Progenitor cell of endocrine pancreas (in vitro differentiated cells): ENCODE measurements at regions not wholly inside any gene's neighbourhood (a gene's known extent, or its start where the extent isn't known, plus 50 kb on each side); places are given as distances from the start of the nearest gene placed in this dataset.

Experiments
- DNase-seq: peaks from one replicate; pipeline ENCODE4 v3.0.0; 2021; ENCODE audit warnings: low spot score; ENCODE audit not compliant: unreplicated experiment
- H3K27ac Mint-ChIP-seq: 2 replicates; pipeline ENCODE4 v1.8.0; 2021; ENCODE audit warnings: mild to moderate bottlenecking, moderate library complexity, mixed read lengths
- H3K27me3 Mint-ChIP-seq: 2 replicates; pipeline ENCODE4 v1.8.0; 2021; ENCODE audit warnings: mixed read lengths
- H3K36me3 Mint-ChIP-seq: 2 replicates; pipeline ENCODE4 v1.8.0; 2022; ENCODE audit warnings: mixed read lengths; ENCODE audit not compliant: insufficient read depth
- H3K4me1 Mint-ChIP-seq: 2 replicates; pipeline ENCODE4 v1.8.0; 2021; ENCODE audit warnings: low read depth, mixed read lengths
- H3K4me3 Mint-ChIP-seq: 2 replicates; pipeline ENCODE4 v1.8.0; 2021; ENCODE audit warnings: low read depth, mild to moderate bottlenecking, moderate library complexity, mixed read lengths
- H3K9me3 Mint-ChIP-seq: 2 replicates; pipeline ENCODE4 v1.8.0; 2021; ENCODE audit warnings: low read depth, mixed read lengths
- TF ChIP-seq, protein P1 (sequence below): fragments of 200-600 bp; sonication (generic); IDR thresholded peaks from one replicate; pipeline ENCODE4 v1.5.0; 2021; ENCODE audit warnings: antibody characterized with exemption, mild to moderate bottlenecking; ENCODE audit not compliant: unreplicated experiment

DNA sequence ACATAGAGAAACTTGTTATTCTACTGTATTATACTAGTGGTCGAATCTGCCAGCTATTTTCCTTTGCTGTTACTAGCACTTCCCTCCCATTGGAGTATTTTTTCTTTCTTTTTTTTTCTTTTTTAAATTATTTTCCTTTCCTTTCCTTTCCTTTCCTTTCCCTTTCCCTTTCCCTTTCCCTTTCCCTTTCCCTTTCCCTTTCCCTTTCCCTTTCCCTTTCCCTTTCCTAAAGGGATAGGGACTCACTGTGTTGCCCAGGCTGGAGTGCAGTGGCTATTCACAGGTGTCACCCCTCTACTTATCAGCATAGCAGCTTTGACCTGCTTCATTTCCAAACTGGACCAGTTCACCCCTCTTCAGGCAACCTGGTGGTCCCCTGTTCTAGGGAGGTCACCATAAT lies 212.6 kb upstream of the SP4 start:
- Mint-ChIP-seq H3K4me3 (no peak overlapping the region), H3K4me1 (no peaks in the 10 kb centered on the region), H3K9me3 (no peaks in the 10 kb centered on the region), H3K27ac (no peak overlapping the region), H3K27me3 (peaks cover 5% of the 10 kb centered on the region), H3K36me3 (no peaks in the 10 kb centered on the region)
- TF ChIP-seq, protein P1, sequence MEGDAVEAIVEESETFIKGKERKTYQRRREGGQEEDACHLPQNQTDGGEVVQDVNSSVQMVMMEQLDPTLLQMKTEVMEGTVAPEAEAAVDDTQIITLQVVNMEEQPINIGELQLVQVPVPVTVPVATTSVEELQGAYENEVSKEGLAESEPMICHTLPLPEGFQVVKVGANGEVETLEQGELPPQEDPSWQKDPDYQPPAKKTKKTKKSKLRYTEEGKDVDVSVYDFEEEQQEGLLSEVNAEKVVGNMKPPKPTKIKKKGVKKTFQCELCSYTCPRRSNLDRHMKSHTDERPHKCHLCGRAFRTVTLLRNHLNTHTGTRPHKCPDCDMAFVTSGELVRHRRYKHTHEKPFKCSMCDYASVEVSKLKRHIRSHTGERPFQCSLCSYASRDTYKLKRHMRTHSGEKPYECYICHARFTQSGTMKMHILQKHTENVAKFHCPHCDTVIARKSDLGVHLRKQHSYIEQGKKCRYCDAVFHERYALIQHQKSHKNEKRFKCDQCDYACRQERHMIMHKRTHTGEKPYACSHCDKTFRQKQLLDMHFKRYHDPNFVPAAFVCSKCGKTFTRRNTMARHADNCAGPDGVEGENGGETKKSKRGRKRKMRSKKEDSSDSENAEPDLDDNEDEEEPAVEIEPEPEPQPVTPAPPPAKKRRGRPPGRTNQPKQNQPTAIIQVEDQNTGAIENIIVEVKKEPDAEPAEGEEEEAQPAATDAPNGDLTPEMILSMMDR, result no peak
- DNase-seq, result no peak

DNA sequence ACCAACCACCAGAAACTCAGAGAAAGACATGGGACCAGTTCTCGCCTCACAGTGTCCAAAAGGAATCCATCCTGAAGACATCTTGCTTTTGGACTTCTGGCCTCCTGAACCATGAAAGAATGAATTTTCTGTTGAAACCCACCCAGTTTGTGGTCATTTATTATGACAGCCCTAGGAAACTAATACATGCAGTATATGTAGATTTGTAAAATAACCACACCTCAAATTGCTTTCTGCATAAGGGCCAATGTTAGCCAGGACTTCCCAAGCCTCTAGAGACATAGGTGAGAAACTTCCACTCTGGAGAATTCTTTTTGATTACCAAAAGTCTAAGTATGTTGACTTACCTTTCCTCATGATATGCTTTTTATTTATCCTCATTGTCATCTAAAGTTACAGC lies 210.5 kb upstream of the SP4 start:
- Mint-ChIP-seq H3K9me3 (no peaks in the 10 kb centered on the region), H3K4me3 (no peak overlapping the region), H3K27ac (no peak overlapping the region), H3K36me3 (no peaks in the 10 kb centered on the region), H3K27me3 (no peaks in the 10 kb centered on the region), H3K4me1 (no peaks in the 10 kb centered on the region)
- DNase-seq, result no peak
- TF ChIP-seq, protein P1, result no peak

DNA sequence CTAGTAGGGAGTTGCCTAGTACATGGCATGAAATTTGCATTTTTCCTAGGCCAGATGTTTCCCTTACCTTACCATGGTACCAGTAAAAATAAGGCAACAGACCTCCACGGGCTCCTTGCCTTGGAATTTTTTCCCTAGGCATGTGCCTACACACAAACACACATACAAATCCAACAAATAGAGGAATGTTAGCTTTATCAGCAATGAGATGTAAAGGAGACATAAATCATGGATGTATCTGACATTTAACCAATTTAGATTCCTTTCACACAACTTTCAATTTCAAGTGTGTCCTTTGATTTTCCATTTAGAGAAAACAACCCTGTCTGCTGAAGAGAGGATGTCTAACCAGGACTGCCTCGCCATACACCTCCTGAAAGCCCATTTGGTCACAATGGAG lies 209.7 kb upstream of the SP4 start:
- H3K27me3 Mint-ChIP-seq, result no peaks in the 10 kb centered on the region
- no peak overlapping the region for H3K4me3 Mint-ChIP-seq
- DNase-seq, result no peak

DNA sequence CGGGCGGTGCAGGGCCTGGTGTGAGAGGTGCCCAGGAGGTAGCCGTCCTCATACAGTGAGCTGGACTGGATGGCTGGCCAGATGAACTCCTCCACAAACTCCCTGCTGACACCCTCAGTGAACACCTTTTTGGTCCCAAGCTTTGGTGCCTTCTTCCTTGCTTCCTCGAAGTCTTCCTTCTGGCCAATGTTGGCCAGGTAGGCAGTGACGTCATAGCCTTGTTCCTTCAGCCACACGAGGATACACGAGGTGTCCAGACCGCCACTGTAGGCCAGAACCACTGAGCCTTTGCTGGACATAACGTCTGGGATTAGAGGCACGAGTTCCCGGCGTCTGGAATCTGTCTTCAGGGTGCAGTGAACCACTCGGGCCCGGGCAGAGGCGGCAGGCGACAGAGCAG lies 206.8 kb upstream of the SP4 start:
- Mint-ChIP-seq H3K9me3 (no peaks in the 10 kb centered on the region), H3K27me3 (peaks cover 3% of the 10 kb centered on the region), H3K4me1 (peaks cover 4% of the 10 kb centered on the region), H3K27ac (no peak overlapping the region), H3K36me3 (no peaks in the 10 kb centered on the region), H3K4me3 (no peak overlapping the region)
- TF ChIP-seq, protein P1, result no peak
- no peak for DNase-seq

More for the DNA sequence above, 209.7 kb upstream of the SP4 start:
- TF ChIP-seq, protein P1, result no peak
- no peaks in the 10 kb centered on the region for H3K4me1 Mint-ChIP-seq
- no peaks in the 10 kb centered on the region for H3K36me3 Mint-ChIP-seq
- H3K9me3 Mint-ChIP-seq, result no peaks in the 10 kb centered on the region
- no peak overlapping the region for H3K27ac Mint-ChIP-seq

DNA sequence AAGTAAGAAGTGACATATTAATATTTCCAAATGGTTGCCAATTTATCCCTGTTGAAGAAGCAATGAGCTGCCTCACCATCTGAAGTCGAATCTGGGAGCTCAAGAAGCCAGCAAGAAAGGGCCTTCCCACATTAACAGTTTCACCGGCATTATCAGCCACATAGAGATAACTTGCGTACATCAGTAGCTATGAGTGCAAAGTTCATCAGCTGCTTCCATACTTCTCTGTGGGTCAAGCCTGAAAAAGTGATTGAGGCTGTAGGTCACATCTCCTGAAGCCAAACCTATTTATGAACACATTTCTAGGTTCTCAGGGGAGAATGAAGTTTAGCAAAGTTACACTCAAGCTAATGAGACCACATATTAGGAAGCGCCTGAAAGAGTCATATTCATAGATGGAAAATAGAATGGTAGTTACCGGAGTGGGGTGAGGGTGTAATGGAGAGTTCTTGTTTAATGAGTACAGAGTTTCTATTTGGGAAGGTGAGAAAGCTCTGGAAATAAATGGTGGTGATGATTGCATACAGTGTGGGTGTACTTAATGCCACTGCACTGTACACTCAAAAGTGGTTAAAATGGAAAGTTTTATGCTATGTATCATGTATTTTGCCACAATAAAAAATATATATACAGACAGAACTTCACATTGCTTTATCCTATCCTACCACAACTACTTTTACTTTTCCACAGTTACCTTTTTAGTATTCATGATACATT lies 189.3 kb upstream of the SP4 start:
- no peak overlapping the region for H3K27ac Mint-ChIP-seq
- no peak overlapping the region for H3K4me3 Mint-ChIP-seq
- peaks cover 9% of the 10 kb centered on the region for H3K27me3 Mint-ChIP-seq
- H3K36me3 Mint-ChIP-seq, result no peaks in the 10 kb centered on the region
- peaks cover 9% of the 10 kb centered on the region for H3K4me1 Mint-ChIP-seq
- peaks cover 1% of the 10 kb centered on the region for H3K9me3 Mint-ChIP-seq
- no peak for DNase-seq
- TF ChIP-seq, protein P1, result no peak
